Nephron progenitor cell (in vitro differentiated cells): ENCODE measurements at regions not wholly inside any gene's neighbourhood (a gene's known extent, or its start where the extent isn't known, plus 50 kb on each side); places are given as distances from the start of the nearest gene placed in this dataset.

ENCODE experiments used
- DNase-seq: peaks from one replicate; pipeline ENCODE4 v3.0.0; 2021
- H3K27ac Mint-ChIP-seq: 2 replicates; pipeline ENCODE4 v1.8.0; 2021; ENCODE audit warnings: mild to moderate bottlenecking, moderate library complexity, mixed read lengths
- H3K27me3 Mint-ChIP-seq: 2 replicates; pipeline ENCODE4 v1.8.0; 2021; ENCODE audit warnings: mild to moderate bottlenecking, low read depth, mixed read lengths; ENCODE audit not compliant: poor library complexity
- H3K36me3 Mint-ChIP-seq: 2 replicates; pipeline ENCODE4 v1.8.0; 2021; ENCODE audit warnings: low read depth, mixed read lengths
- H3K4me1 Mint-ChIP-seq: 2 replicates; pipeline ENCODE4 v1.8.0; 2021; ENCODE audit warnings: mixed read lengths
- H3K4me3 Mint-ChIP-seq: 2 replicates; pipeline ENCODE4 v1.8.0; 2021; ENCODE audit warnings: mild to moderate bottlenecking, moderate library complexity, mixed read lengths
- H3K9me3 Mint-ChIP-seq: 2 replicates; pipeline ENCODE4 v1.8.0; 2021; ENCODE audit warnings: mild to moderate bottlenecking, moderate library complexity, mixed read lengths
- CTCF ChIP-seq: fragments of 200-600 bp; sonication (generic); IDR thresholded peaks from 2 replicates; pipeline ENCODE4 v1.5.0; 2021; ENCODE audit warnings: antibody characterized with exemption

GRCh38 chr3:162492446-162493081 is 996.0 kb downstream of the OTOL1 start:
- no peak overlapping the region for H3K4me3 Mint-ChIP-seq
- H3K27me3 Mint-ChIP-seq, result no peaks in the 10 kb centered on the region
- no peak for DNase-seq
- no peaks in the 10 kb centered on the region for H3K4me1 Mint-ChIP-seq
- no peaks in the 10 kb centered on the region for H3K9me3 Mint-ChIP-seq
- TF ChIP-seq CTCF, result no peak
- H3K27ac Mint-ChIP-seq, result no peak overlapping the region
- H3K36me3 Mint-ChIP-seq, result no peaks in the 10 kb centered on the region

- no peaks in the 10 kb centered on the region for H3K4me1 Mint-ChIP-seq
- H3K27ac Mint-ChIP-seq, result no peak overlapping the region
- no peaks in the 10 kb centered on the region for H3K36me3 Mint-ChIP-seq
- TF ChIP-seq CTCF, result no peak
- no peak for DNase-seq
- H3K27me3 Mint-ChIP-seq, result no peaks in the 10 kb centered on the region
- H3K4me3 Mint-ChIP-seq, result no peak overlapping the region
- peaks cover 13% of the 10 kb centered on the region for H3K9me3 Mint-ChIP-seq
Measured at GRCh38 chr3:162498626-162499025, 1002.0 kb downstream of the OTOL1 start.

- Mint-ChIP-seq H3K4me3 (no peak overlapping the region), H3K36me3 (no peaks in the 10 kb centered on the region), H3K4me1 (no peaks in the 10 kb centered on the region), H3K27ac (no peak overlapping the region), H3K27me3 (no peaks in the 10 kb centered on the region), H3K9me3 (peaks cover 22% of the 10 kb centered on the region)
- DNase-seq, result no peak
- no peak for TF ChIP-seq CTCF
Measured at GRCh38 chr3:162507397-162507796, 1010.8 kb downstream of the OTOL1 start.

- no peak overlapping the region for H3K4me3 Mint-ChIP-seq
- H3K9me3 Mint-ChIP-seq, result no peaks in the 10 kb centered on the region
- H3K27me3 Mint-ChIP-seq, result no peaks in the 10 kb centered on the region
- no peak for DNase-seq
- no peak overlapping the region for H3K27ac Mint-ChIP-seq
- H3K36me3 Mint-ChIP-seq, result no peaks in the 10 kb centered on the region
- H3K4me1 Mint-ChIP-seq, result no peaks in the 10 kb centered on the region
- TF ChIP-seq CTCF, result no peak
Measured at GRCh38 chr3:162512488-162512887, 1015.9 kb downstream of the OTOL1 start.

- DNase-seq, result no peak
- peaks cover 5% of the 10 kb centered on the region for H3K4me1 Mint-ChIP-seq
- no peak overlapping the region for H3K27ac Mint-ChIP-seq
- no peaks in the 10 kb centered on the region for H3K36me3 Mint-ChIP-seq
- no peak for TF ChIP-seq CTCF
- H3K27me3 Mint-ChIP-seq, result no peaks in the 10 kb centered on the region
- H3K9me3 Mint-ChIP-seq, result peaks cover 3% of the 10 kb centered on the region
- H3K4me3 Mint-ChIP-seq, result no peak overlapping the region
Measured at GRCh38 chr3:162517110-162517509, 1020.5 kb downstream of the OTOL1 start.

- H3K4me3 Mint-ChIP-seq, result no peak overlapping the region
- no peak overlapping the region for H3K27ac Mint-ChIP-seq
- DNase-seq, result no peak
- peaks cover 3% of the 10 kb centered on the region for H3K9me3 Mint-ChIP-seq
- H3K36me3 Mint-ChIP-seq, result no peaks in the 10 kb centered on the region
- H3K27me3 Mint-ChIP-seq, result no peaks in the 10 kb centered on the region
- peaks cover 27% of the 10 kb centered on the region for H3K4me1 Mint-ChIP-seq
- TF ChIP-seq CTCF, result no peak
Measured at GRCh38 chr3:162521669-162522068, 1025.1 kb downstream of the OTOL1 start.
